ENCODE measurements at regions not wholly inside any gene's neighbourhood (a gene's known extent, or its start where the extent isn't known, plus 50 kb on each side); places are given as distances from the start of the nearest gene placed in this dataset.

- no peak for DNase-seq (ENCODE audit: extremely low spot score)
- no peaks in the 10 kb centered on the region for H3K27me3 ChIP-seq
- no peak for TF ChIP-seq POLR2A (IDR thresholded peaks at IDR 0.05; ENCODE audit: low read depth)
- TF ChIP-seq CTCF (IDR thresholded peaks at IDR 0.05), result no peak
- no peak for TF ChIP-seq POLR2AphosphoS5 (IDR thresholded peaks at IDR 0.05)
- no peak for TF ChIP-seq EP300 (IDR thresholded peaks at IDR 0.05)
- intact Hi-C loops (cut with DNase I), result no loop called here
- no peaks in the 10 kb centered on the region for H3K36me3 ChIP-seq
- H3K4me1 ChIP-seq, result peaks cover 0 to 14% (median 12%) of the 10 kb centered on the region in 4 donors
- no peaks in the 10 kb centered on the region for H3K9me3 ChIP-seq
- no peak overlapping the region for H3K4me3 ChIP-seq
- 0% methylated on average over 2 of the region's 2 CpGs for WGBS
- H3K27ac ChIP-seq (replicated peaks in 1 of 4), result no peak overlapping the region
Observed at GRCh38 chr3:75332794-75333193, 331.3 kb upstream of the FRG2C start.

- no peaks in the 10 kb centered on the region for H3K36me3 ChIP-seq
- no peaks in the 10 kb centered on the region for H3K27me3 ChIP-seq
- H3K4me3 ChIP-seq, result no peak overlapping the region
- peaks cover 0 to 14% (median 10%) of the 10 kb centered on the region in 4 donors for H3K4me1 ChIP-seq
- 84% methylated on average over 3 of the region's 3 CpGs for WGBS
- no peak for TF ChIP-seq EP300 (IDR thresholded peaks at IDR 0.05)
- no peak for TF ChIP-seq POLR2A (IDR thresholded peaks at IDR 0.05; ENCODE audit: low read depth)
- DNase-seq (ENCODE audit: extremely low spot score), result no peak
- intact Hi-C loops (cut with DNase I), result no loop called here
- no peak overlapping the region for H3K27ac ChIP-seq (replicated peaks in 1 of 4)
- H3K9me3 ChIP-seq, result no peaks in the 10 kb centered on the region
Observed at GRCh38 chr3:75334299-75334698, 329.8 kb upstream of the FRG2C start.

- no peaks in the 10 kb centered on the region for H3K27me3 ChIP-seq
- no peak overlapping the region for H3K27ac ChIP-seq (replicated peaks in 1 of 4)
- DNase-seq (ENCODE audit: extremely low spot score), result no peak
- H3K9me3 ChIP-seq, result no peaks in the 10 kb centered on the region
- TF ChIP-seq POLR2AphosphoS5 (IDR thresholded peaks at IDR 0.05) (no peak), POLR2A (IDR thresholded peaks at IDR 0.05; ENCODE audit: low read depth) (no peak), EP300 (IDR thresholded peaks at IDR 0.05) (no peak), CTCF (IDR thresholded peaks at IDR 0.05) (no peak)
- no peak overlapping the region for H3K4me3 ChIP-seq
- peaks cover 0 to 23% (median 11%) of the 10 kb centered on the region in 4 donors for H3K4me1 ChIP-seq
- H3K36me3 ChIP-seq, result no peaks in the 10 kb centered on the region
- intact Hi-C loops (cut with DNase I), result no loop called here
- 70% methylated on average over 3 of the region's 3 CpGs for WGBS
Observed at GRCh38 chr3:75337226-75337900, 326.8 kb upstream of the FRG2C start.

GRCh38 chr3:75338342-75338741, 325.8 kb upstream of the FRG2C start:
- Histone ChIP-seq H3K4me3 (no peak overlapping the region), H3K36me3 (no peaks in the 10 kb centered on the region), H3K4me1 (peaks cover 0 to 13% (median 7%) of the 10 kb centered on the region in 4 donors), H3K9me3 (no peaks in the 10 kb centered on the region), H3K27me3 (no peaks in the 10 kb centered on the region), H3K27ac (replicated peaks in 1 of 4) (no peak overlapping the region)
- 82% methylated on average over 3 of the region's 3 CpGs for WGBS
- intact Hi-C loops (cut with DNase I), result no loop called here
- TF ChIP-seq POLR2A (IDR thresholded peaks at IDR 0.05; ENCODE audit: low read depth) (no peak), EP300 (IDR thresholded peaks at IDR 0.05) (no peak), CTCF (IDR thresholded peaks at IDR 0.05) (no peak), POLR2AphosphoS5 (IDR thresholded peaks at IDR 0.05) (no peak)
- DNase-seq (ENCODE audit: extremely low spot score), result no peak

GRCh38 chr3:75341324-75342067, 322.6 kb upstream of the FRG2C start:
- no peak for TF ChIP-seq POLR2A (IDR thresholded peaks at IDR 0.05; ENCODE audit: low read depth)
- no peak for TF ChIP-seq POLR2AphosphoS5 (IDR thresholded peaks at IDR 0.05)
- TF ChIP-seq CTCF (IDR thresholded peaks at IDR 0.05), result no peak
- TF ChIP-seq EP300 (IDR thresholded peaks at IDR 0.05), result no peak
- 45% methylated on average over 12 of the region's 12 CpGs for WGBS
- DNase-seq (ENCODE audit: extremely low spot score), result no peak
- no peaks in the 10 kb centered on the region for H3K36me3 ChIP-seq
- H3K27me3 ChIP-seq, result no peaks in the 10 kb centered on the region
- no peak overlapping the region for H3K4me3 ChIP-seq
- H3K4me1 ChIP-seq, result peaks cover 0 to 13% (median 7%) of the 10 kb centered on the region in 4 donors
- H3K27ac ChIP-seq (replicated peaks in 1 of 4), result no peak overlapping the region
- intact Hi-C loops (cut with DNase I), result no loop called here
- H3K9me3 ChIP-seq, result no peaks in the 10 kb centered on the region

Measured in esophagus muscularis mucosa (tissue), 4 donors.